ENCODE measurements at regions not wholly inside any gene's neighbourhood (a gene's known extent, or its start where the extent isn't known, plus 50 kb on each side); places are given as distances from the start of the nearest gene placed in this dataset.

DNA sequence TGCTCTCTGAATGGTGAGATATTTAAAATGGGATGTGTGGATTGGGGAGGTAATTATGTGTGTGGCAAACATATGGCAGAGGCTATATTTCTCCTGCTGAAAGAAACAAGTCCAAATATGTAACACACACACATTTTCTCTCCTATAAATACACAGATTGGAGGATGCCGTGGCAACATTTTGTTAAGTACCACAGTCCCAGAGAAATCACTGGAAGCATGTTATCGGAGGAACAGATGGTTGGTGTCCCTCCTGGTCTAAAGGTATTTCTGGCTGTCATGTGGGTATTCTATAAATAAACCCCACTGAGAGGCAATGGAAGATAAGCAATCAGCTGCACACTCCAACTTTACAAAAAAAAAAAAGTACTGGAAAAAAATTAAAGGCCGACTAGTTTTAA, 528.3 kb upstream of the BOD1L1 start:
- H3K9me3 Mint-ChIP-seq (ENCODE audit: low read depth): no peaks in the 10 kb centered on the region
- TF ChIP-seq, protein P1, sequence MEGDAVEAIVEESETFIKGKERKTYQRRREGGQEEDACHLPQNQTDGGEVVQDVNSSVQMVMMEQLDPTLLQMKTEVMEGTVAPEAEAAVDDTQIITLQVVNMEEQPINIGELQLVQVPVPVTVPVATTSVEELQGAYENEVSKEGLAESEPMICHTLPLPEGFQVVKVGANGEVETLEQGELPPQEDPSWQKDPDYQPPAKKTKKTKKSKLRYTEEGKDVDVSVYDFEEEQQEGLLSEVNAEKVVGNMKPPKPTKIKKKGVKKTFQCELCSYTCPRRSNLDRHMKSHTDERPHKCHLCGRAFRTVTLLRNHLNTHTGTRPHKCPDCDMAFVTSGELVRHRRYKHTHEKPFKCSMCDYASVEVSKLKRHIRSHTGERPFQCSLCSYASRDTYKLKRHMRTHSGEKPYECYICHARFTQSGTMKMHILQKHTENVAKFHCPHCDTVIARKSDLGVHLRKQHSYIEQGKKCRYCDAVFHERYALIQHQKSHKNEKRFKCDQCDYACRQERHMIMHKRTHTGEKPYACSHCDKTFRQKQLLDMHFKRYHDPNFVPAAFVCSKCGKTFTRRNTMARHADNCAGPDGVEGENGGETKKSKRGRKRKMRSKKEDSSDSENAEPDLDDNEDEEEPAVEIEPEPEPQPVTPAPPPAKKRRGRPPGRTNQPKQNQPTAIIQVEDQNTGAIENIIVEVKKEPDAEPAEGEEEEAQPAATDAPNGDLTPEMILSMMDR (IDR thresholded peaks at IDR 0.05): no peak
- no peak for DNase-seq (ENCODE audit: low spot score)
- H3K27ac Mint-ChIP-seq (ENCODE audit: unreplicated experiment): no peak overlapping the region
- no peak overlapping the region for H3K4me3 Mint-ChIP-seq (ENCODE audit: unreplicated experiment)
- H3K27me3 Mint-ChIP-seq (ENCODE audit: low read depth): peaks cover 45% of the 10 kb centered on the region
- no peaks in the 10 kb centered on the region for H3K4me1 Mint-ChIP-seq (ENCODE audit: low read depth)
- no peaks in the 10 kb centered on the region for H3K36me3 Mint-ChIP-seq (ENCODE audit: low read depth)

DNA sequence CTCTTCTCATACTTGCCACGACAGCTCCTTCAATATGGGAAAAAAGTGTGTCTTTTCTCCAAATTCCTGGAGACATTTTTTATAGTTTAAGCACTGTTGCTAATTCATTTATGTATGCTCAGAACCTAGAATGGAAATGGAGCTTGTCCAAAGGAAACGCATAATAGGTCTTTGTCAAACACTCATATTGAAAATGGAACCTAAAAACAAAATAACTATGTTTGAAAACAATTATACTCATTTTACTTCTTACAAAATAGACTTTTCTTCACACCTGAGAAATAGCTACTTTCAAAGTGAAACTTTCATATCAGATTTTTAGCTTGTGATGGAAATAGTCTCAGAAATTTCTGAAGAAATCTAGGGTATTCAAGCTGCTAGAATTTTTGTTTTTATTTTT, 529.7 kb upstream of the BOD1L1 start:
- TF ChIP-seq, protein P1 (IDR thresholded peaks at IDR 0.05): no peak
- no peaks in the 10 kb centered on the region for H3K4me1 Mint-ChIP-seq (ENCODE audit: low read depth)
- H3K9me3 Mint-ChIP-seq (ENCODE audit: low read depth): no peaks in the 10 kb centered on the region
- DNase-seq (ENCODE audit: low spot score): no peak
- no peak overlapping the region for H3K4me3 Mint-ChIP-seq (ENCODE audit: unreplicated experiment)
- peaks cover 47% of the 10 kb centered on the region for H3K27me3 Mint-ChIP-seq (ENCODE audit: low read depth)
- no peak overlapping the region for H3K27ac Mint-ChIP-seq (ENCODE audit: unreplicated experiment)
- H3K36me3 Mint-ChIP-seq (ENCODE audit: low read depth): no peaks in the 10 kb centered on the region

DNA sequence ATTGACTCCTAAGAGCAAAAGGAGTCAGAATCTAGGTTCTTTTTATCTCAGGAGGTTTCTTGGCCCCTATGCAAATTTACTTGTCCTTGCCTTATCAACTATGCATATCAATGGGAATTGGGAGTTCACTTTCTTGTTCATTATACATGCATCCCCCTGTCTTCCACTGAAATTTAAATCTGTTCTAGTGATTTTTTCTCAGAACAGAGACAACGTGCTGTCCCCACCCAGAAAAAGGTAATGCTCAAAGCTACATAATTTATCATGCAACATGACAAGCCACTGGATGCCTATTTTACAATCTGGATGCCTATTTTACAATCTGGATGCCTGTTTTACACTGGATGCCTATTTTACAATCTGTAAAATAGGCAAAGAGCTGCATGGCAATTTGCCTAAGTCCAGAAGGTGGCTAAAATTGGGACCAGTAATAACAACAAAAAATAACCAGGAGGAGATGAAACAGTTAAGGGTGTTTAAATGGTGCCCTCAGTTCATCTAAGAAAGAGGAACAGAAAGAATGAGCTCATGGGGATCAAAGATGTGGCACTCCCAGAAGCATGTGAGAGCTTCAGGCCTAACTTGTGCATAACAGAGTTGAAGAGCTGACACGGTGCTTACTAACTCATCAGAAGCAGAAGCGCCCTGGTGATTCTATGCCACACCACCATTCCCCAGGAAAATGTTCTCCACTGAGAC, 537.8 kb upstream of the BOD1L1 start:
- no peak for DNase-seq (ENCODE audit: low spot score)
- Mint-ChIP-seq H3K36me3 (ENCODE audit: low read depth) (no peaks in the 10 kb centered on the region), H3K27me3 (ENCODE audit: low read depth) (peaks cover 10% of the 10 kb centered on the region), H3K4me3 (ENCODE audit: unreplicated experiment) (no peak overlapping the region), H3K9me3 (ENCODE audit: low read depth) (no peaks in the 10 kb centered on the region), H3K4me1 (ENCODE audit: low read depth) (peaks cover 20% of the 10 kb centered on the region), H3K27ac (ENCODE audit: unreplicated experiment) (no peak overlapping the region)
- TF ChIP-seq, protein P1 (IDR thresholded peaks at IDR 0.05): no peak

DNA sequence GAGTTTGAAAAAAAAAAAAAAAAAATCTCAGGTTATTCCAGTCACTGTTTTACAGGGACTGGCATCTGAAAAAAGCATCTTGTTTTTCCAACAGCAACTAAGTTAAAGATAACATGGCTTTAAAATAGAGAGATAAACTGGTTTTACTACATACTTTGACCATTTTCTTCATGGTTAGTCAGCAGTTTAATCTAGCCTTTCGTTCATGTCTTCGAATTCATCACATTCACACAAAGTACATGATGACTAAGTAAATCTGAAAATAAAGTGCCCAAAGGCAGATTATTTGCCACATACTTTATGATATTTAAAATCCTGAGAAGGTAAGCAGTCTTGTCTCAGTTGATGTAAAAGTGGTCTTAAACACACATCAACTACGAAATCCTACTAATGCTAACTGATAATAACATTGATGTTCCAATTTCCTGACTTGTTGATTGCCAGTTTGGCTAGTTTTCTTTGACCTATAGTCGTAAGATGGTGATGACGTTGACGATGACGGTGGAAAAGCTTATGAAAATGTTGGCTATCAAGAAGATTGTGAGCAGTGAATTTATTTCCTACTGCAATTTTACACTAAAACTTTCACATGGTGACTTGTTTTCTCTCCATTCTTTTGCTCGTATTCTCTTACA, 540.5 kb upstream of the BOD1L1 start:
- Mint-ChIP-seq H3K4me1 (ENCODE audit: low read depth) (peaks cover 20% of the 10 kb centered on the region), H3K36me3 (ENCODE audit: low read depth) (no peaks in the 10 kb centered on the region), H3K9me3 (ENCODE audit: low read depth) (no peaks in the 10 kb centered on the region), H3K4me3 (ENCODE audit: unreplicated experiment) (no peak overlapping the region), H3K27ac (ENCODE audit: unreplicated experiment) (no peak overlapping the region), H3K27me3 (ENCODE audit: low read depth) (no peaks in the 10 kb centered on the region)
- DNase-seq (ENCODE audit: low spot score): no peak
- TF ChIP-seq, protein P1 (IDR thresholded peaks at IDR 0.05): no peak

DNA sequence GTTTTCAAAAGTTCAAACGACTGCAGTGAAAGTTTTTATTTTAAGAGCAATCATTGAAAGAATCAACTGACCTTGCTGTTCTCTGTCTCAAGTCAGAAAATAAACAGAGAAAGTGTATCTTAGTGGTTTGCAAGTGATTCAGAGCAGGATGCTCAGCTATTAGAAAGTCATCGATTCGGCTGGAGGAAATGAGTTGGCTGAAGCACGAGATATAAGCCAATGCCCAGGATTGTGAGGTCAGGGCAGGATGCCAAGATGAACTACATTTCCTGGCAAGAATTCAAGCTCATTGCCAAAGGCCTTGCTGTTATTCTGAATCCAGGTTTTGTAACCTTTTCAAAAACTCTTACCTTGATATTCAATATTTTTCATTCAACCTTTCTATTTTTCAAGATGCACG, 541.4 kb upstream of the BOD1L1 start:
- no peak overlapping the region for H3K4me3 Mint-ChIP-seq (ENCODE audit: unreplicated experiment)

More for the DNA sequence above, 541.4 kb upstream of the BOD1L1 start:
- TF ChIP-seq, protein P1 (IDR thresholded peaks at IDR 0.05): no peak
- no peak overlapping the region for H3K27ac Mint-ChIP-seq (ENCODE audit: unreplicated experiment)
- DNase-seq (ENCODE audit: low spot score): no peak
- H3K9me3 Mint-ChIP-seq (ENCODE audit: low read depth): no peaks in the 10 kb centered on the region
- H3K4me1 Mint-ChIP-seq (ENCODE audit: low read depth): peaks cover 20% of the 10 kb centered on the region
- no peaks in the 10 kb centered on the region for H3K36me3 Mint-ChIP-seq (ENCODE audit: low read depth)
- H3K27me3 Mint-ChIP-seq (ENCODE audit: low read depth): peaks cover 1% of the 10 kb centered on the region

Data from chondrocyte (in vitro differentiated cells).